Bone marrow (tissue), 2 donors: ENCODE measurements at regions not wholly inside any gene's neighbourhood (a gene's known extent, or its start where the extent isn't known, plus 50 kb on each side); places are given as distances from the start of the nearest gene placed in this dataset.
"Not testable (repeated sequence)": the region's sequence is repeated elsewhere in the genome, so short reads cannot be mapped to it uniquely, and the experiment has no call there.

Experiments
- DNase-seq, 2 donors: peaks; one replicate each; lab custom pipeline; 2025; lab: John Stamatoyannopoulos, UW

DNA sequence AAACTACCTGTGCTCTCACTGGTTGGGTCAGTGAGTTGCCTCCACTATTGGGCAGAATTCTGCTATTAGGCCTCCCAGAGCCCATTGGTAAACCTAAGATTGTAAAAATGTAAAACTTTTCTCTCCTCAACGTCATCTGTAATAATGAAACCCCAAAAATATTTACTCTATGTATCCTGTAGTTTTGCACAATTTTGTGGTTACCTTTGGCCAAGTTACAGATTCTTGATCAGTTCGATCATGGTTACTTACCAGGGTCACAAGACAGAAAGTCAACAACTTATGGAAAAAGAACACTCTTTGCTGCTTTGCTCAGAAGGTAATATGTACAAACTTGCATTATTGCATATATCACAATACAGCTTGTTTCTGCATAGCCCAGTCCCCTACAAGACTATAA is 83.7 kb upstream of the KIF2A start:
- DNase-seq = not testable (repeated sequence)

DNA sequence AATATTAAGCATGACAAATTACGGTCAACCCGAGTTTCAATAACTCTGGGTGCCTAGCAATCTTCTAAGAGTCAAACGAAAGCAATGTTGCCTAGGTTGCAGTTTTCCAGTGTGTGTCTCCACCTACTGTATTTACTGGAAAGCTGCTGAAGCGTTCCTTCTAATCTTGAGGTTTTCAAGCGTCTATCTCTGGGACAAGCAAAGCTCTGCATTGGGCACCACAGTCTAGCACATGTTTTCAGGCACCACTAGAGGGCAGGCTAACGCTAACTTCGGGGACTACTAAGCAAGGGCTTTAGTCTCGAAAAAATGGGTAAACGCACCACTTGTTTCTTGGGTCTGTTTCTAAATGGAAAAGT is 82.7 kb upstream of the KIF2A start:
- DNase-seq = not testable (repeated sequence)

DNA sequence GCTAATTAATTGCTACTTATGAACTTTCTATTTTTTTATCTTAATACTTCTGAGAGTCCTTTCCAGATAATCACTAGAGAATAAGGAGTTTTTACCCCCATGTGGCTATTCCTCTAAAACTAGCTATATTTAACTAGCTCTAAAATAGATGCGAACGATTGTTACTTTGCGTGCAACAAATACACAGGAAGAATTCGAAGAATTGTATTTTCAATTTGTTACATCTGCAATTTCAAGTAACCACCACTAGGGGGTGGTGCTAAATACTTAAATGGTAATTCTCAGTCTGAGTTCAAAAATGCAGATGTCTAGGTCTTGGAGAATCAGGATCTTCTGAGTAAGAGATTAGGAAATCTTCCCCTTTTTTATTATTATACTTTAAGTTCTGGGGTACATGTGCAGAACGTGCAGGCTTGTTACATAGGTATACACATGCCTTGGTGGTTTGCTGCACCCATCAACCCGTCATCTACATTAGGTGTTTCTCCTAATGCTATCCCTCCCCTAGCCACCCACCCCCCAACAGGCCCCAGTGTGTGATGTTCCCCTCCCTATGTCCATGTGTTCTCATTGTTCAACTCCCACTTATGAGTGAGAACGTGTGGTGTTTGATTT is 80.9 kb upstream of the KIF2A start:
- DNase-seq = not testable (repeated sequence)

DNA sequence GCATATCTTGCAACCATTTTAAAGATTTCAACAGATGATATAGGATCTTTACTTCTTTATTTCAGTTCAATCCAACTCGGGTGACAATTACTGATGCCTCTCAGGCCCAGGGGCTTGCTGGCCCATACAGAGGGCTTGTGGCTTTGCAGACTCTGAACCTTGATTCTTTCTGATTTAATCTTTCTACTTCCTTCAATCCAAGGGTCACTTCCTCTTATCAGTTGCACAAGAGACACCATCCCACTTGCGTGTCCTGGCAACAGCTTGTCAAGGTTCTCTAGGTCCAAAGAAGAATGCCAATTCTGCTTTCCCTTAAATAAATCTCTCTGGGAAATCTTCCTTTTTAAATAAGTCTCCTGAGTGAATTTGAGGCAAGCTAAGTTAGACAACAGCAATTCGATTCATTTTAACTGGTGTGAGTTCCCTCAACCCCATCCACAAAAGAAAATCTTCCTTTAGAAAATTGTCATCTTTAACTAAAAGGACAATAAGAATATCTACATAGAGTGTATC is 75.1 kb upstream of the KIF2A start:
- not testable (repeated sequence) for DNase-seq

DNA sequence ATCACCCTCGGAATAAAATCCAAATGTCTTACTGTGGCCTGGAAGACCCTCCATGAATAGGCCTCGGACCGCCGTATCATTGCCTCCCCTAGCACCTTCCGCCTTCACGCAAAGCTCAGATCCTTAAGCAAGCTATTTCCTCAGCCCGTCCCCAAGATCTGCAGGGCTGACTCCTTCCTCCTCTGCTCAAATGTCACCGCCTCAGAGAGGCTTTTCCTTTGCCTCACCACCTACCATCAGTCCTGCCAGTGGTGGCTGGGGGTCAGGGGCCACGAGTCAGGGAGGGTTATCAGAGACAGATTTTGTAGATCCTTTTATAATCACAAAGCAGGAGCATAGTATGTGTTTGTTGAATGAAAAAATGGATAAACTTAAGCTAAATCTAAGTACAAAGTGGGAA is 74.4 kb upstream of the KIF2A start:
- no peak for DNase-seq

DNA sequence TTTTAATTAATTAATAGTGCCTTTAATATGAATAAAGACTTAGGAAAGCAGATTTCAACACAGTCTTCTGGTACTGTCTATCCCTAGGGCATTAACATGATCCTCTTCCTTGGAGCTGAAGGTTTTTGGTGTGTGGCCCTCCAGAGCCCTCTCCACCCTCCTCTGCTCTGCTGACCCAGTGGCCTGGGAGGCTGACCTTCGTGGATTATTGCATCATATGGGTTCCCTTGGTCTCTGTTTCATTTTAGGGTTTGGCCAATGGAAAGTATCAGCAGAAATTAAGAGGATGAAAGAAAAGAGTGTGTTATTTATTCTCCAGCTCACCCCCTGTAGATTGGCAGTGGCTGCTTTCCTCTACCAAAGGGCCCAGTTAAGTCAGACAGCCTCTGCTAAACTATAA is 73.8 kb upstream of the KIF2A start:
- not testable (repeated sequence) for DNase-seq

DNA sequence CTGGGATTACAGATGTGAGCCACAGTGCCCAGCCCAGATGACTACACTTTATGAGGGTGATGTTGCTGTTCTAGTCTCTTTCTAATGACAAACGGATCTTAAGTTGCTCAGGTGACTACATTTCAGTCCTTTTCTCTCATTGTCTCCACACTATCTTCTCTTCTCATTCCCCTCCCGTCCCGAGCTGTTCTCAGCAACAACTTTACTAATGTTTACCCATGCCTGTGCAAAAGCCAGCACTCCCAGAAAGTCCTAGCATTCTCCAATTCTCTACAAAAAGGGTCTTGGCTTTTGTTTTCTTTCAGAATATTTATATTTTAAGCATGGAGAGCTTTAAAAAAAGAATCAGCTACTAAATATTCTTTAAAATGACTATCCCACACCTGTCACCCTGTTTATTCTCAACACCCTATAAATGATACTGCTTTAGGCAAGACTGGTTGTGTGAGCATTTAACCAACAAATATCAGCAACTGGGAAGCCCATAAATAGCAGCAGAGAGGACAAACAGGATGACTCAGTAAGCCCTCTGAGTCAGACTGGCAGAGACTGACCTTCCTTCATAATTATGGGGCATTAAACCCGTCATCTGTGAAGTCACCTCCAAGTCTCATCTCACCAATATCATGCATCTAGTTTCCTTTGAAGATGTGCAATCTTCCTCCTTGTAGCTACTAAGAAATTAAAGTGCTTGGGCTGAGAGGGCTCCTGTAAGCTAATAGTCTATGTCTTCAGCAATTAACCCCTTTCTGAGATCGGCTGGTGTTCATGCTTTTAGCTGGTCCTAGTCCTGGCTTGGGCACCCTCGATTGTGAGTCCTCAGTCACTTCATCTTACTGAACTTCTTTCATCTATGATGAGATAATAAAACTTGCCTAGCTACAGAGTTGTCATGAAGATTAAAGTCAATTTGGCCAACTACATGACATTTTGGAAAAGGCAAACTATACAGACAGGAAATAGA is 72.6 kb upstream of the KIF2A start:
- peak in 1 of 2 donors; percentile 65 for DNase-seq

DNA sequence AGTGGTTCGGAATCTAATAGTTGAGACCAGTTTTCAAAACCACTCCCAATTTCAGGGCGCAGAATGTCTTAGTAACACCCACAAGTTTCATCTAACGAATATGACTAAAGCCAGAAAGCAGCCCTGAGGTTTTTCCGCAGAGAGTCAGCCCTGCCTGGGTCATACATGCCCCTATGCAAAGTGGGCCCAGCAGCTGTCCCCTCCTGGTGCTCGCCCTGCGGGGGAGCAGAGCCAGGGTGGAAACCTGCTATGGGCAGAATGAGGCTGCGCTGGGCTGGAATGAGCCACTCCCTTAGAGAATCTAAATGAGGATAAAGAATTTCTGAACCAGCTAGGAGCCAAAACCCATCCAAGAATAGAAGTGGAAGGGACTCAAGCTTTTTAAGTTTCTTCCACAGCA is 69.4 kb upstream of the KIF2A start:
- DNase-seq = not testable (repeated sequence)

DNA sequence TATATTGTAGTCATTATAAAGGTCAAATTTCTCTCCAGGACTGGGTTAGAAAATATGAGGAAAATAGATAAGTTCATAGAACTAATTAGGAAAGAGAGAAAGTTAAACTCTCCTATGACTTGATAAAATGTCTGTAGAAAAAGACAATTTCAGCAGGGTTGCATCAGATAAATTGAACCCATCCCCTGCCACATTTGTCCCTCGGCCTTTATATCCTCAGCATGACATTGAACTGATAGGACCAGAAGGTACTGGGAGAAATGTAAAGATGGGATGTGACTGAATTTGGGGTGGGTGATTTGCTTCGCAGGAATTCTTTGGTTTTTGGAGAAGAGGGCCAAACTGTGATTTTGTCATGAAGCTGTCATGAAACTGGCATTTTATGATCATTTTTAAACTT is 68.1 kb upstream of the KIF2A start:
- DNase-seq = not testable (repeated sequence)

DNA sequence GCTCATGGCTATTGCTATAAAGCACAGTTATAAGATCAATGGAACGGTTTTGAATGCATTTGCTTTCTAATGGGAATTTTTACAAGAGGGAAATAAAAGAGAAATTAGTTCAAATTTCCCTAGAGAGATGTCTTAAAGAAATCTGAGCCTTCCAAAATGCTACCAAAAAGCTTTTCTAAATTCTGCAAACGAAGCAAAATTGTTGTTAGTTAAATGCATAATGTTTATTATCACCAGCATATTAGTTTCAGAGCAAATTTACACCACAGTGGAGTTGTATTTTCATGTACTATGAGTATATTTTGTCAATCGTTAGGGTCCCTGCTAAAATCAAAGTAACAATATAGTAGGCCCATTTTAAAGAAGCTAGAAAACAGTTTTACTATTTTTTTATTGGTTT is 67.4 kb upstream of the KIF2A start:
- DNase-seq = not testable (repeated sequence)

DNA sequence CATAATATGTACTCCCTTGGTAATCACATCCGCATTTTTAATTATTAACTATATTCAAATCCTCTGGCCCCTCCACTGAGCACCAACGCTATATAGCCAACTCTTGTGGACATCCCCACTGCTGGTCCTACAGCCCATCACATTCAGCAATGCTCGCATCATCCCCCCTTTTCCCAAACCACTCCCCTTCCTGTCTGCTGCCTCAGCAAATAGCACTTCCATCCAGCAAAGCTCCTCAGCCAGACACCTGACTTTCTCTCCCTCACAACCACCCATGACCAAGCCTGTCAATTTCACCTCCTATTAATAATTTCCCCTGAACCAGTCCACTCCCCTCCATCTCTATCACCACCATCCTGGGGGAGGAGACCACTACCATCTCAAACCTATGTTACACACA is 65.5 kb upstream of the KIF2A start:
- DNase-seq = not testable (repeated sequence)

DNA sequence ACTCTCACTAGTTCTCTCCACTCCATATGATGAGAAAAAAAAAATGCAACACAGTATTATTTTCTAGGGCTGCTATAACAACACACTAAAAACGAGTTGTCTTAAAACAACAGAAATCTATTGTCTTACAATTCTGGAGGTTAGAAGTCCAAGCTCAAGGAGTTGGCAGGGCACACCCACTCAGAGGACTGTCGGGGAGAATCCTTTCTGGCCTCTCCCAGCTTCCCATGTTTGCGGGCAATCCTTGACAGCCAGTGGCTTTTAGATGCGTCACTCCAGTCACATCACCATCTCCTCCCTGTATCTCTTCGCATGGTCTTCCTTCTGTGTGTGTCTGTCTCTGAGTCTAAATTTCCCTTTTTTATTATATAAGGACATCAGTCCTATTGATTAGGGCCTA is 64.0 kb upstream of the KIF2A start:
- DNase-seq = not testable (repeated sequence)

DNA sequence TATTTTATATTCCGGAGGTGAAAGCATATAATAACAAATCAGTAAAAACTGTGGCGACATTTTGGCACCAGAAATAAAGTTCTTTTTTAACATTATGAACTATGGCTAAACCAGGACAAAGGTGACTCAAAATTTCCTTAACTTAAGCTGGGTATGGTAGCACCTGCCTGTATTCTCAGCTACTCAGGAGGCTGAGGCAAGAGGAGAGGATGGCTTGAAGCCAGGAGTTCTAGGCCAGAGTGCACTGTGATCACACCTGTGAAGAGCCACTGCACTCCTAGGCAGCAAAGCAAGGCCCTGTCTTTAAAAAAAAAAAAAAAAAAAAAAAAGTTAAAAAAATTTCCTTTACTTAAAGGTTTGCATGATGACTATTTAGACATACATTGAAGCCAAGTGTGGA is 63.0 kb upstream of the KIF2A start:
- DNase-seq = not testable (repeated sequence)

DNA sequence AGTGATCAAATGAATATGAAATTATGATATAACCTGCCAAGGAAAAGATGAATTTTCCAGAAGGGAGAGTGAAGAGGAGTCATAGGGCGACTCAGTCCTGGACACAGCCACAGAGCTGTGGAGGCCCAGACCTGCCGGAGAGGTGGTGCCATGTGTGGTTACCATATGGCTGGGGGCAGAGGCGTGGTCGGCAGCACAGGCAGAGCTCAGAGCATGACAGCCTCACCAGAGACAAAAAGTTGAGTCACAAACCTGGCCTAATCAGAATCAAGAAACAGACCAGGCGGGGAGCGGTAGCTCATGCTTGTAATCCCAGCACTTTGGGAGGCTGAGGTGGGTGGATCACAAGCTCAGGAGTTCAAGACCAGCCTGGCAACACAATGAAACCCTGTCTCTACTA is 57.8 kb upstream of the KIF2A start:
- DNase-seq = not testable (repeated sequence)

DNA sequence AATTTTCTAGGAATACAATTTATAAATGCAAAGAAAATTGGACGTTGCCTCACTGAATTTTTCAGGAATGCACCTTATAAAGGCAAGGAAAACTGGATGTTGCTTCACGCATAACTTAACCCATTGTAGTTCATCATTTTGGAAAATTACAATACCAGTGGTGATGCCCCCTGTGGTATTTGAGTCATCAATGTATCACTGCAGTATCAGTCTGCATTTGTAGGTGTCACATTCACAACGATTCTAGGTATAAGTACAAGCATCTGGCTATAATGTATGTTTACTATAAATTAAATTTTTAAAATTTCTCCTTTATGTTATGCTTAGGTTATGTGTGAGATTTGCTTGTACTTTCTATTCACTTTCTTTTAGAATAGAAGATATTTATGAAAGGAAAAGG is 55.9 kb upstream of the KIF2A start:
- not testable (repeated sequence) for DNase-seq

DNA sequence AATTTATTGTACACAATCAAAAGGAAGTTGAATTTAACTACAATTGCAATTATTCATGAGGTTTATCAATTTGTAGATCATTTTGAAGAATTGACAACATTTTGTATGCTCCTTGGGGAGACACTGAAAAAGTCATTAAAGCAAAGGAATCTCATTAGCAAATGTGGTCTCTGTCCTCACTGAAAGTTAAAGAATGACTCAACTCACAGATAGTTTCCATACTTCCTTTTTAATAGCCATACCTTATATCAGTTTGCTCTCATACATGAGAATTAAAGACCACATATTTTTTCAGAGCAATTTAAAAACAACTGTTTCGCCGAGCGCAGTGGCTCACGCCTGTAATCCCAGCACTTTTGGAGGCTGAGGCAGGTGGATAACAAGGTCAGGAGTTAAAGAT is 55.1 kb upstream of the KIF2A start:
- not testable (repeated sequence) for DNase-seq

DNA sequence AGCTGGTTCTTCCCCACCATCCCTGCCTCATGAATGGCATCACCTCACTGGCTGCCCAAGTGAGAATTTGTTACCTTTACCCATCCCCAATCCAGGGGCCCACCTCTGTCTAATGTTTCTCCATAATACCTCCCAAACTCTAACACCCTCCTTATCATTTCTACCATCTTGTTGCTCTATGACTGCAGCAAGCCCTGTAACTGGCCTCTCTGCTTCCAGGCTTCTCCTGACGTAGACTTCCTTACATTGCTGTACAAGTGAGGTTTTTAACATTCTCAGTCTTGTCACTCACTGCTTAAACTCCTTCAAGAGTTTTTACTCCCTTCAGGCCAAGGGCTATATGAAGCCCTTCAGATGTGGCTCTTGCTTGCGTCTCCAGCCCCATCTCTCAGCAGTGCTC is 53.5 kb upstream of the KIF2A start:
- not testable (repeated sequence) for DNase-seq

DNA sequence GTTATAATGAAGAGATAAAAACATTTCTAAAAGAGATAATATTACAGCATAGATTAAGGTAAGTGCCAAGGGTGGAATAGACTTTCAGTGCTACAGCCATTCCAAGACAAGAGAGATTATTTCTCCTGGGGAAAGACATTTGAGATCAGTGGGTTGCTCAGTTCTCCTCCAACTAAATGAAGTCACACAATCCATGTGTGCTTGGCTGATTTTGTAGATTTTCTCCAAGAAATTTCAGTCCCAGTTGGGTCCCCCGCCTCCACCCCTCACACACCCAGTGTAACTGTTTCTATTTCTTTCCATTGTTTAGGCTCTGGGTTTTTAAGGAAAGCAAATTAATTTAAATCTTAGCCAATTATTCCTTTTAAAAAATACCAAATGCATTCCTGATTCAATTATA is 50.5 kb upstream of the KIF2A start:
- DNase-seq = not testable (repeated sequence)

DNA sequence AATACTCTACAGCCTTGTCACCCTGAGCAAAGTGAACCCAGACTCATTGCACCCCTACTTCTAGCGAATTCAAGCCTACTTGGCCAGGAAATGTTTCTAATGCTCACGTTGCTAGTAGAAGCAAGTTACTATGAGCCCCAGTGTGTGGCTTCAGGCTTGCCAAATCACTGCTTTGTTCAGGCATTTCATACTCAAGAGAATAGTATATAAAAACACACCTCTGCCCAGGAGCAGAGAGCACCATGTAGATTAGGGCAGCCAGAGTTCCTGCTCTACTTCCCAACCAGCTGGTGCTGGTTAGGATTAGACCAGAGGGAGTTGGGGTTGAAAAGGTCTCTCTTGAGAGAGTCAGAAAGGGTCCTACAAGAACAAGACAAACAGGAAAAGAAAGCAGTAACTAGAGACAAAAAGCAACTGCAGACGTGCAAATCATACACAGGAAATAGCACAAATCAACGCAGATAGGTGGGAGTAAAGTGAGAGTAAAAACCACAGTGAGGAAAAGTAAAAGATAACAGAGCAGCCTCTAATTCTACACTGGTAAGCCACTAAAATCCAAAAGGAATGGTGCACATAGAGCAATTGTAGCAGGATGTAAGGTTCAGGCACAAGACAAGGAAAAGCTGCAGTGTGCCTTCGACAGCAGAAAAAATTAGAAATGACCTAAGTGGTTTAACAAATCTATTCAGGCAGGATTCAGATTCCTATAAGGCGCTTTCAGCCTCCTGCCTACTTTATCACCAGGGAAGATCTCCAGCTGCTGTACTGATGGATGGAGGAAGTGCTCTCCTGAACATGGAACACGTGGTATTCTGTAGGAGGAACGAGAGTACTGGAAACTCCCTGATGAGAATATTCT is 49.6 kb upstream of the KIF2A start:
- DNase-seq = peak in 1 of 2 donors; percentile 62
